HG03064 (cell line): ENCODE measurements at regions not wholly inside any gene's neighbourhood (a gene's known extent, or its start where the extent isn't known, plus 50 kb on each side); places are given as distances from the start of the nearest gene placed in this dataset.
"Not testable (repeated sequence)": the region's sequence is repeated elsewhere in the genome, so short reads cannot be mapped to it uniquely, and the experiment has no call there.

ENCODE experiments used
- ATAC-seq: cut with Tn5 transposase; IDR thresholded peaks from one replicate; pipeline ENCODE4 v1.9.1; 2021; ENCODE audit warnings: low read depth; ENCODE audit not compliant: unreplicated experiment

DNA sequence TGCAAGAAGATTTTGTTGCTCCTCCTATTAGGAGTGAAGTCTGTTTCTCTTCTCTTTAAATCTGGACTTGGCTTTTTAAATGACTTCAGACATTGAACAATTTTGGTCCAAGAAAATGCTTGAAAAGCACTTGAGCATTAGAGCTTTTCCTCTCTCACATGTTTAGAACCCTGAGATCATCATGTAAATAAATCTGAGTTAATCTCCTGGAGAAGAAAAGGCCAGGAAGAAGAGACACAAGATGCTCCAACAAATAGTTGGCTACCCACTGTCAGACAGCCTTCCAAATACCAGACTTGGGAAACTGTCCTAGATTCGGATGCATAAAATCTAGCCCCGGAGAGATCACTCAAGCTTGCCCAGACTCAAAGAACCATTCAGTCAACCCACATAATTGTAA lies 1353.1 kb upstream of the ADGRL4 start:
- no peak for ATAC-seq

DNA sequence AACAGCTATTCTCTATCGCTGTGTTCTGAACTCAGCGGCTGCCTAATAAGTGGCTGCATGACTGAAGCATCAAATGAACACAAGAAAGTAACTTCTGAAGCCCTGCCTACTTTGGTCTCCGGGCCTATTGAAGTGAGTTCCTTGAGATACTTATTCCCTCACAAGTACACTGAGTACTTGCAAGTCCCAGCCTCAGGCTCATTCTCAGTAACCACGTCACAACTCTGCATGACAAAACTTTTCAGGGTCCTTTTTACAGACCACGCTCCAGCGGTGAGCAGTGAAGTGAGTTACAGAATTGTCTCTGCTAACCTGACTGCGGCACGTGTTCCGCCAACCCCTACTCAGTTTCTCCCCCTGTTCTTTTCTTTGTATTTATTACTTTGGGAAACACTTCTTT lies 1342.7 kb upstream of the ADGRL4 start:
- no peak for ATAC-seq

DNA sequence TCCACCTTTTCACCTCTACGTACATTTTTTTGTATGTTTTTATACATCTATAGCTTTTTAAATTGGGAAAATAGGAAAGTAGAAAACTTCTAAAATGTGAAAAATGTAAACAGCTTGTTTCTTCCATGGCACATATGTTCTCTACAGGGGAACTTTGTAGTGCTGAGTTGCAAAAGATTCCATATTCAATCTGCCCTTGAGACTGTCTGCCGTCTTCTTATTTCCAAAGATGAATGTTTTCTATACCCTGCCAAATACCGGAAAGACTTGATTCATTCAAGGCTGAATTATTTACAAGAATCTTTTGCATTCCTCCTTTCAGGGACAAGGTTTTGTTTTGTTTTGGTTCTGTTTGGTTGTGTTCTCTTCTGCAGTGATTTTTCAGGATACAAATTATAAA lies 1334.5 kb upstream of the ADGRL4 start:
- ATAC-seq: no peak

DNA sequence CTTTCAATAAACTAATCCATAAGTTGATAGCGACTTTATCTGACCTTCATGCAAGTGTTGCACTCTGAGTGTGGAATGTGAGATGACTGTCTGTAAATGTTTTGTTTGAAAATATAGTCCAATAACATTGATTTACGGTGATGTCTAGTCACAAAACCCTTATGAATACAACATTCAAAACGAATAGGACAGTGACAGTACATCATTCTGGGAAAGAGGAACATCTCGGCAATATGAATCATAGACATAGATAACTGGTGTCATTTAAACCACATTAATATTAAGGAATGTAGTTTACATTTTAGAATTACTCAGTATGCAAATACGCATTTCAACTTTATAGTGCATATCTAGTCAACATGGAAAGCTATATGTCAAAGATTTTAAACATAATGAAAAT lies 1311.6 kb upstream of the ADGRL4 start:
- no peak for ATAC-seq

DNA sequence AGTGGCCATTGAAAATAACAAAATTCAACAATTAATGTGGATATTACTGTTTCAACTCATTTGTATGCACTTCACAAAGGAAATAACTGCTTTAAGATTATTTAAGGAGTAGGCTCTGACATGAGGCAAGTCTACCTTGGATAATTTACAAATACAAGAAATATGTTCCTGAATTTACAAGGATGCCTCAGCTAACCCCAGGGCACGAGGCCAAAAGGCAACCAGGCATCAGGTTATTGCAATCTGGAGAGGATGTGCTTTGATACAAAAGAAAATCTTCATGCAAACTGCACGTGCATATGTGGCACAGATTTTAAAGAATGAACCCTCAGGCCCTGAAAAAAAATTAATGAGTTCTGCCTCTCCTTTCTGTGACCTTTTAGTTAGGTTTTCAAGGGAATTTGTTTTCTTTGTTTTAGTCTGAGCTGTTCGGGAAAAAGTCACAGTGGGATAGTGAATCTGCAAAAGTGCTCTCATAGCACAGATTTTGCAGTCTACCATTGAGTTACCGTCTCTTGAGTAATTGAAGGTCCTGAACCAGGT lies 1304.2 kb upstream of the ADGRL4 start:
- no peak for ATAC-seq

DNA sequence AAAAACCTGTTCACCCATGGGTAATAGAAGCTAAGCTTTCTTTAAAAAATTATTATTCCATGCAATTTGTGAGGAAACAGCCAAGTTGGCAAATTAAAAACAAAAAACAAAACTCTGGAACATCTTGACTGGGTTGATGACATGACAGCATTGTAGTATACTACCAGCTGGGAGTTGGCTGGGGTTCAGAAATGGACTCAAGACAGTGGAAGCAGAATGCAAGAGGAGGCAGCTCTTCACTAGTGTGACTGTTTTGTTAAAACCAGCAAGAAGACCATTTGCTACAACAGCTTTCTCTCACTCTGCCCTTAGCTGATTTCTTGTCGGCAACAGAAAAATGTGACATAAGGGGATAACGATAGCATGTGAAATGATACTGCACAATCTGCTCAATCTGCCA lies 1298.9 kb upstream of the ADGRL4 start:
- no peak for ATAC-seq

DNA sequence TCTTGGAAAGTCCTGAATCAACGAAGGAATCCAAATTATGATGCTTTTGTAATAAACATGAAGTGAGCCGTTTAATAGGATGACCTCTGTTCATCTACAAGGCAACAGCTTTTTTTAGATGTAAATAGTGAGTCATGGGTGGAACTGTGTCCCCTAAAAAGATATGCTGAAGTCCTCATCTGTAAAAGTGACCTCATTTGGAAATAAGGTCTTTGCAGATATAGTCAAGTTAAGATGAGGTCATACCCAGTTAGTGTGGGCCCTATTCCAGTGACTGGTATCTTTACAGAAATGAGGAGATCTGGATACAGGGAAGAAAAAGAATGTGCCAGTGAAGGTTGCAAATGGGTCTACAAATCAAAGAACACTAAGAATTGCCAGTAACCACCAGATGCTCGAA lies 1287.3 kb upstream of the ADGRL4 start:
- ATAC-seq: no peak

DNA sequence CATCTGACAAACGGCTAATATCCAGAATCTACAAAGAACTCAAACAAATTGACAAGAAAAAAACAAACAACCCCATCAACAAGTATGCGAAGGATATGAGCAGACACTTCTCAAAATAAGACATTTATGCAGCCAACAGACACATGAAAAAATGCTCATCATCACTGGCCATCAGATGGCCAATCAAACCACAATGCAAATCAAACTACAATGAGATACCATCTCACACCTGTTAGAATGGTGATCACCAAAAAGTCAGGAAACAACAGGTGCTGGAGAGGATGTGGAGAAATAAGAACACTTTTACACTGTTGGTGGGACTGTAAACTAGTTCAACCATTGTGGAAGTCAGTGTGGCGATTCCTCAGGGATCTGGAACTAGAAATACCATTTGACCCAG lies 1282.2 kb upstream of the ADGRL4 start:
- ATAC-seq: not testable (repeated sequence)

DNA sequence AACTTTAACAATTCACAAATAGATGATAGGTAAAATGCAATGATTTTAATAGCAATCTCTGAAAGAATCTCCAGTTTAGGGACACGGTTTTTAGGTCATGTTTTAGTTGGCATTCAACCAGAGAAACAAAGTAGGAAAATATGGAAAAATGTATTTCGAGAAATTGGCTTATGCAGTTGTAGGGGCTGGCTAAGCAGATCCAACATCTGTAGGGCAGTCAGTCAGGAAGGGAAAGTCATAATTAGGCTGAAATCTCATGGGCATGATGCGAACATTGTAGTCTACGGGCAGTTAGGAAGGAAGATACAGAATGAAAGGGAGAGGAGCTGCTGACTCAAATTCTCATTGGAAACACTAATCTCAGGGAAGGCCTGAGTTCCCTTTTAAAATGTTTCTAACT lies 1276.0 kb upstream of the ADGRL4 start:
- ATAC-seq: no peak

DNA sequence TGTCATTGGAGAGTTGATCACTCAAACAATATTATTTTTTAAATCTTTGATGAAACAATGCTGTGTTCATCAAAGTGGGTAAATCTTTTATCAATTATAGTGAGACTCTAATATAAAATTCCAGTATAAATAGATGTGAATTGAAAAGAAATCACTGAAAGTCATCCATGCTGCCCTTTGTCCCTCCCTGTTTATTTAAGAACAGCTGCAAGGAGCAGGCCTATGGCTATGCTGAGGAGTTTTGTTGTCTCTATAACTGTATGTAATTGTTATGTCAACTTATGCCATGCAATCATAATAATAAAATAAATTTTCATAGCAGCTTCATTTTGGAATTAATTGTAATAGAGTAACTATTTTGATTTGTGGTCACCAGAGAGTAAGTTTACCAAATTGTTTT lies 1272.4 kb upstream of the ADGRL4 start:
- ATAC-seq: no peak

DNA sequence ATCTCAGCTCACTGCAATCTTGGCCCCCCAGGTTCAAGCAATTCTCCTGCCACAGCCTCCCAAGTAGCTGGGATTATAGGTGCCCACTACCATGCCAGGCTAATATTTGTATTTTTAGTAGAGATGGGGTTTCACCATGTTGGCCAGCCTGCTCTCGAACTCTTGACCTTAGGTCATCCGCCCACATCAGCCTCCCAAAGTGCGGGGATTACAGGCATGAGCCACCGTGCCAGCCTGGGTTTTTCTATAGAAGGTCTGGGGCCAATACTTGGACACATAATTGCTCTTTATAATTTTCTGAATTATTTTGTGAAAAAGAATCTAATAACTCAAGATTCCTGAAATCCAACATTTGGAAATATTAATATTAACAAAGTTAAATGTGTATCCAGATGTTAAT lies 1267.7 kb upstream of the ADGRL4 start:
- no peak for ATAC-seq

DNA sequence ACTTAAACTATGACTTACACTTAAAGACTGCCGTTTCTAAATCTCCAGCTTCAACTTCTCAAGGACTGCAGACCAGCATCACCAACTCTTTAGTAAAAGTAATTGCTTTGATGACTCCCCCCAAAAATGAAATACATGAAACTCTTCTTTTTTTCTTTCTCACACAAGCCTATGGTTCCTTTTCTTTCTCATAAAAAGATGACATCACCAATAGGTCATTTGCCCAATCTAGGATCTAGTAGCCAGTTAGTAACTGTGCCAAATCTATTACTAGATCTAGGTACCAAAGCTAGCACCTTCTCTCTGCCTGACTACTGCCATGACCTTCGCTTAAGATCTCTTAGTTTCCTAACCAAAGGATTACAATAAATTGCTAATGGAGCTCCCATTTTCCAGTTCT lies 1266.0 kb upstream of the ADGRL4 start:
- ATAC-seq: no peak

DNA sequence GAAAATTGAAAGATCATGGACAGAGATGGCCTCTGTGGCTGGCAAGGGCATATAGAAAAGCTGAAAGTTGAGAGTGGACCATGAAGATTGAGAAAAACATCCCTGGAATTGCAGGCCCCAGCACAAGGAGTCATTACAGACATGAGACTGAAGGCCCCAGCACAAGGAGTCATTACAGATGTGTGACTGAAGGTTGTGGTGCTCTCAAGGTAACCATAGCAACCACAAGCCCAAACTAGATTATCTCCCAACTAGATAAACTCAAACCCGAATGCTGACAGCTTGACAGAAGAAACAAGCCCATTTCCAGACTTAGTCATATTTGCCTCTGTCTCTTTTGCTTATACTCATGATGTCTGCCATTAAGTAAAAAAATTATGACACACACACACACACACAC lies 1252.1 kb upstream of the ADGRL4 start:
- ATAC-seq: no peak

DNA sequence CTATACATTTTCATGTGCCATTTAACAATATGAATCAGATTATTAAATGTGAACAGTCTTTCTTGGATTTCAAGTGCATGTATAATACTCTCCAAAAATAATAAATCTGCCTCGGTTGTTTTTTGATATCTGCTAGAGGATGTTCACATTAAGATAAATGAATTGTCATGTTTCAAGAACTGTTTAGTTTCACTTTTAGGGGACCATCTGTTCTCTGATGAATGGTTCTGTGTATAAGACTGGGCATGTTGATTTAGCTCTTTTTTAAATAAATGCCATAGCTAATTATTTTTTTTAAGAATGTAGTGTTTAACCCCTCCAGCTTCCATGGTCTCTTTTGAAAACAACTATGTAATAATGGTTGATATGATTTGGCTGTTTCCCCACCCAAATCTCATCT lies 1245.1 kb upstream of the ADGRL4 start:
- no peak for ATAC-seq

DNA sequence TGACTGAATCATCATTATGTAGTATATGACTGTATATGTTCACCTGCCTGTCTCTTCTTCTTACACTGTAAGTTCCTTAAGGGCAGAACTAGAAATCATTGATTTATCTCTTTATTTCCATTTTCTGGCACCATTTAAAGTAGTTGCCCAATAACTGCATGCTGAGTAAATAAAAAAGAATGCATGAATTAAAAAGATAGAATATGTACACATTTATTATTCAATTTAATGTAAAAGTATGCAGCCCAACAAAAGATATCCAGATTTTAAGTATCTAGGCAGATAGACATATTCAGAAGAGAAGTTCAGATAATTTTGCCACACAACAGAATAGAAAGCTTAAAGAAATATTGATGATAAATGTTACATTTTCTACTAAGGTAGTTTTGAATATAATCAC lies 1244.6 kb upstream of the ADGRL4 start:
- no peak for ATAC-seq

DNA sequence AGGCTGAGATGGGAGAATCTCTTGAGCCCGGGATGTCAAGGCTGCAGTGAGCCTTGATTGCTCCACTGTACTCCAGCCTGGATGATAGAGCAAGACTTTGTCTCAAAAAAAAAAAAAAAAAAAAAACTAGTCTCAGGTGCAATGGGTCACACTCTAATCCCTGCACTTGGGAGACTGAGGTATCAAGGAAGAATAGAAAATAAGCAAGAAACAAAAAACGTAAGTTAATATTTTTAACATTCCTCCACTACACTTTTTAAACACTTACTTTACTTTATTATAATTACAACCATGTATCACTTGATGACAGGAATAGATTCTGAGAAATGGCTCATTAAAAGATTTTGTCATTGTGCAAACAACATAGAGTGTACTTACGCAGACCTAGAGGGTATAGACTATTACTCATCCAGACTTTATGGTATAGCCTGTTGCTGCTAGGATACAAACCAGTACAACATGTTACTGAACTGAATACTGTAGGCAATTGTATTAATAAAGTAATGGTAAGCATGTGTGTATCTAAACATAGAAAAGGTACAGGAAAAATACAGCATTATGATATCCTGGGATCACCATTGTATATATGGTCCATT lies 1244.1 kb upstream of the ADGRL4 start:
- ATAC-seq: no peak

DNA sequence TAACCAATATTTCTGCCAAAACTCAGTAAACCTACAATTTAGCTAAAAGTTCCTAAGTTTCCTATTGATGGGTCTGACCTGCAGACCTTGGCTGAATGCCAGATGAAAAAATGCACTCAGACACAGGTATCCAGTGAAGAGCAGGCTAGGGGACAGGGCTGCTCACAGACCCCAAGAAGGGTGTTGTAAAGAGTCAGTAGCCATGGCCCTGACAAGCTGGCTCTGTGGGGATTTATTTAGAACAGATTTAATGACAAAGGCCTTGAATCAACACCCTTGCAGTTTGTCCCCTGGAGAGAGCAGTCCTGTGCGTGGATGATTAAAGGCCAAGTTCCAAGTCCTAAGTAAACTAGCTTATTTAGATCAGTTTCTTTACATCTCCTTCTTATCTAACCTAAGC lies 1243.2 kb upstream of the ADGRL4 start:
- no peak for ATAC-seq

DNA sequence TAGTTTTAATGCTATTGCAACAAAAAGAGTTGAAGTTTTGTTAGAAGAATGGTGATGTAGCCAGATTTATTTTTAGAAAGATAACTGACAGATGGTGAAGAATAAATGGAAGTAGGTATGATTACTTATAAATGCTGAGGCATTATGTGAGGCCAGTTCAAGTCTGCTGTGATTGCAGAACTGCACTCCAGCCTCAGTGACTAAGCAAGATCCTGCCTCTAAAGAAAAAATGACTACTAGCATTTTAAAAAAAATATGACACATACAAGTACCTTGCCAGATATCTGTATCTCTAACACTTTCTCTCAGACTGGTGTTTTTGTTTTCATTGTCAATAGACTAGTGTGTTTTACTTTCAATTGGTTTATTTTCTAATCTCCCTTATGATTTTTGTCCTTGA lies 1242.4 kb upstream of the ADGRL4 start:
- no peak for ATAC-seq

DNA sequence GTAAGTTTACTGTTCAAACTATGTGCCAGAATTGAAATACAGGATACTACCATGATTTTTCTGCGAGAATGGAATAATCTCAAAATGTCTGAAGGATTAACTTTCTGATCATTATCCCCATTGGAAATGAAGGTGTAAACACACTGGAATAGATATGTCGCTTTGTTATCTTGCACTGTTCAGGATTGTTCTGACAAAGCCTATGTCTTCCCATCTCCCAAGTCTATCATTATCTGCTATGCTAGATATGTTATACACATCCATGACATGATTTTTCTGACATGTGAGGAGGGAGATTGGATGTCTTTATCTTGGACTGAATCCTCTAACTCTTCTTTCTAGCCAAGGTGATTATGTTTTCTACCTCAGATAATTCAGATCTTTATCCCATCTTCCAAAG lies 1239.3 kb upstream of the ADGRL4 start:
- no peak for ATAC-seq

DNA sequence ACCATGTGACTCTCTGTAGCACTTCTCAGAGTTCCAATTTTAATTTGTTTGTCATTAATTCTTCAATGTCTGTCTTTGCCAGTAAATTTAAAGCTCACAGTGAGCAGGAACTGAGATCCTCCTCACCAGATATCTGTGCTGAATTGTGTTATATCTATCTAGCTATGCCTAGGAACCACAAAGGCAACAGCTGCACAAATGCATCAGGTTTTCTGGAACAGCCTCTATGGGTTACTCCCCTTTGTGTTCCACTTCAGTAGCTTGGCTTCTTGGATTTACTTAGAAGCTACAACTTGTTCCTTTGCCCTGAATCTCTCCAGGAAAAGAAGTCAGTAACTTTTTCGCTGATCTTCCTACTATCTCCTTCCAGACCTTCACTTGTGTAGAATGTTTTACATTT lies 1237.8 kb upstream of the ADGRL4 start:
- no peak for ATAC-seq

DNA sequence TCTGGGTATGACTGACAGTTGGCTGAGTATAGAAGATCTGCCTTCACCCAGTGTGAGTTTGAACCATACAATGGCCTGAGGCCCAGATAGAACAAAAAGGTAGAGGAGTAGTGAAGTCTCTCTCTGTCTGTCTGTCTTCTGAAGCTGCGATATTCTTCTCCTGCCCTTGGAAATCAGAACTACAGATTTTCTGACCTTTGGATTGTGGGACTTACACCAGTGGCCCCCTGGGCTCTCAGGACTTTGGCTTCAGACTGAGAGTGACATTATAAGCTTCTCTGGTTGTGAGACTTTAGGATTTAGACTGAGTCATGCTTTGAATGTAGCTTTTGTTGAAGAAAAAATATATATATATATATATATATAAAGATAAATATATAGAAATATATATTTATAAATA lies 1235.0 kb upstream of the ADGRL4 start:
- ATAC-seq: no peak

DNA sequence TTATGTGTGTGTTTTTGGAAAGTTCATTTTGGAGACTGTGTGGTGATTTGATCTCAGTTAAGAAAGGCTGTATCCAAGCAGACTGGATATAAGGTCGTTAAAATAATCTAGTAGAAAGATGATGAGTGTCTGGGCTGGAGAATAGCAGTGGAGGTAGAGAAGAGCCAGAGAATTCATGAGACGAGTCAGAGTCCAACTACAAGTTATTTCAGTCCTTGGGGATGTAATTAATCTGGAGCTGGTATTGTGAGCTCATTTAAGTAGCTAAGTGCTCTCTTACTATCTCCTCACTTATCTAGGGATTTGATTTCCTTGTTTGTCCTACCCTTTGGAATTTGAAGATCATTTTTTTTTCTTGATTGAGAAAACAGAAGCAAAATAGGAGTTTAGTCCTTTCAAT lies 1219.0 kb upstream of the ADGRL4 start:
- no peak for ATAC-seq

DNA sequence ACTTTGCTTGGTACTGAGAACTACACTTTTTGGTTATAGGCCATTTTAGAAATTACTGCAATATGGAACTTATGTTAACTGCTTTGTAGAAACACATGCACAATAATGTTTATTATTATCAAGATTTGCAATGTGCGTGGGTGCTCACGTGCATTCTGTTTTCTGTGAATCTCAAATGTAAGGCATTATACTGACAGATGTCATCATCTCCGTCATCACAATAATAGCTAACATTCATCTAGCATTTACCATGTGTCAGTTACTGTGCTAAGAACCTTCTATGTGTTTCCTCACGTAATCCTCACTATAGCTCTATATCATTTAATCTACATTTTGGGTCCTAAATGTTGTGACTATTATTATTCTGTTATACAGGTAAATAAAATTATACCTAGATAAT lies 1214.8 kb upstream of the ADGRL4 start:
- no peak for ATAC-seq
